ENCODE measurements at regions not wholly inside any gene's neighbourhood (a gene's known extent, or its start where the extent isn't known, plus 50 kb on each side); places are given as distances from the start of the nearest gene placed in this dataset.

GRCh38 chr2:156670104-156670503 lies 233.9 kb downstream of the GPD2 start:
- no peak for TF ChIP-seq NFYB (CRISPR knock-in tag; conservative IDR thresholded peaks at IDR 0.05; ENCODE audit: low read depth)
- no peak for TF ChIP-seq ZNF281 (CRISPR knock-in tag; IDR thresholded peaks at IDR 0.05)
- TF ChIP-seq CTCF (IDR thresholded peaks at IDR 0.05): no peak
- no peak for TF ChIP-seq JAZF1 (CRISPR knock-in tag; IDR thresholded peaks at IDR 0.05)
